SK-N-MC (cell line): ENCODE measurements at regions not wholly inside any gene's neighbourhood (a gene's known extent, or its start where the extent isn't known, plus 50 kb on each side); places are given as distances from the start of the nearest gene placed in this dataset.
A peak's percentile ranks its signal among the peaks of the same experiment; 100 is the strongest.

Experiments
- DNase-seq: peaks from one replicate; pipeline ENCODE4 v3.0.0-alpha.2; 2011; ENCODE audit warnings: low read depth, low spot score
- H3K27ac ChIP-seq: fragments of 200-600 bp; sonication (generic); 2 replicates; pipeline ENCODE4 v1.5.1; 2016; ENCODE audit warnings: mixed run types
- H3K36me3 ChIP-seq: fragments of 200-600 bp; sonication (generic); 2 replicates; pipeline ENCODE4 v1.6.1; 2017; ENCODE audit warnings: antibody characterized with exemption, low read length, mixed read lengths; ENCODE audit not compliant: insufficient read depth
- H3K4me3 ChIP-seq: fragments of 200-600 bp; sonication (generic); 2 replicates; pipeline ENCODE4 v1.5.1; 2016
- H3K9ac ChIP-seq: fragments of 200-600 bp; sonication (generic); 2 replicates; pipeline ENCODE4 v1.8.0; 2017; ENCODE audit warnings: mixed run types, mixed read lengths; ENCODE audit not compliant: insufficient read length
- H3K9me3 ChIP-seq: fragments of 200-600 bp; sonication (generic); 2 replicates; pipeline ENCODE4 v1.6.1; 2017; ENCODE audit warnings: low read depth, mild to moderate bottlenecking, antibody characterized with exemption, low read length, moderate library complexity, mixed read lengths
- EZH2 ChIP-seq: fragments of 200-600 bp; sonication (generic); IDR thresholded peaks from one replicate; pipeline ENCODE4 v1.6.1; 2017; ENCODE audit warnings: antibody characterized with exemption
- FOXP2 ChIP-seq: optimal IDR thresholded peaks from 2 replicates; pipeline ENCODE3; 2011; ENCODE audit warnings: mild to moderate bottlenecking, moderate library complexity; ENCODE audit not compliant: insufficient read depth; ENCODE audit errors: extremely low read length, control extremely low read depth
- POLR2AphosphoS5 ChIP-seq: IDR thresholded peaks from 2 replicates; pipeline ENCODE4 v1.6.1; 2012; ENCODE audit warnings: mild to moderate bottlenecking, low read depth, low read length, borderline replicate concordance

- no peak for TF ChIP-seq POLR2AphosphoS5
- no peak for TF ChIP-seq EZH2
- TF ChIP-seq FOXP2: no peak
- no peak for DNase-seq
- H3K27ac ChIP-seq: no peak overlapping the region
Measured at GRCh38 chr6:67766057-67766456, 869.0 kb upstream of the ADGRB3 start.

DNA sequence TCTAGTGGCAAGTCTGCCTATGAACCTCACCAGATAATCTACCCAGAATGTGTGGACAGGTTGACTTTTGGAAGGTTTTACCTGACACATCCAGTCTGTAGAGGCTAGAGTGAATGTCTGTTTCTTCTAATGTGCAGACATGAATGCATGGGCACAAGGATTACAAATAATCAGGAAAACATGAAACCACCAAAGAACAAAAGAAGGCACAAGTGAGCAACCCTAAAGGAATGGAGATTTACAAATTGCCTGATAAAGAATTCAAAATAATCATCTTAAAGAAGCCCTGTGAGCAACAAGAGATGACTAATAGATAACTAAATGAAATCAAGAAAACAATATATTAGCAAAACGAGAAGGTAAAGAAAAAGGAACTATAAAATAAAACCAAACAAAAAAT is 876.1 kb upstream of the ADGRB3 start:
- TF ChIP-seq FOXP2: no peak
- TF ChIP-seq EZH2: no peak
- no peak for TF ChIP-seq POLR2AphosphoS5
- H3K9ac ChIP-seq: no peak overlapping the region
- H3K4me3 ChIP-seq: no peak overlapping the region
- no peak for DNase-seq
- H3K9me3 ChIP-seq: no peaks in the 10 kb centered on the region
- no peak overlapping the region for H3K27ac ChIP-seq
- H3K36me3 ChIP-seq: no peaks in the 10 kb centered on the region

More at GRCh38 chr6:67766057-67766456, 869.0 kb upstream of the ADGRB3 start:
- Histone ChIP-seq H3K9ac (no peak overlapping the region), H3K9me3 (no peaks in the 10 kb centered on the region), H3K4me3 (no peak overlapping the region), H3K36me3 (no peaks in the 10 kb centered on the region)

GRCh38 chr6:67757465-67758033 is 877.5 kb upstream of the ADGRB3 start:
- Histone ChIP-seq H3K9ac (no peak overlapping the region), H3K36me3 (no peaks in the 10 kb centered on the region), H3K4me3 (no peak overlapping the region), H3K9me3 (no peaks in the 10 kb centered on the region), H3K27ac (no peak overlapping the region)
- no peak for TF ChIP-seq FOXP2
- no peak for TF ChIP-seq POLR2AphosphoS5
- TF ChIP-seq EZH2: no peak
- DNase-seq: no peak

DNA sequence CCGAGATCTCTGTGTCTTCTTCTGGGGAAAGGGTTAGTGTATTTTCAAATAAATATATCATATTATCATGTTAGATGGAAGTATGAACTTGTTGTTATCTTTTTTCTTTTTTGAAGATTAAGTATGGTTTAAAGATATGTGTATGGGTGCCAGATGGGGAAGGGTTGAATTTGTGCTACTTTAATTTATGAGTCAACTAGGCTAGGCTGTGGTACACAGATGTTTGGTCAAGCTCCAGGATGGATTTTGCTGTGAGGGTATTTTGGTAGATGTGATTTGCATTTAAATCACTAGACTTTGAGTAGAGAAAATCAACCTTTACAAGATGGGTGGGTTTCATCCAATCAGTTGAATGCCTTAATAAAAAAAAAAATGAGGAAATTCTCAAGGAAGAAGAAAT is 886.6 kb upstream of the ADGRB3 start:
- H3K27ac ChIP-seq: 0 out of 2 replicates have a peak overlapping the region, but pooled peaks have one; percentile 28
- no peaks in the 10 kb centered on the region for H3K36me3 ChIP-seq
- TF ChIP-seq POLR2AphosphoS5 (no peak), EZH2 (no peak), FOXP2 (no peak)
- no peak for DNase-seq
- no peak overlapping the region for H3K9ac ChIP-seq
- H3K9me3 ChIP-seq: no peaks in the 10 kb centered on the region
- H3K4me3 ChIP-seq: no peak overlapping the region; the same call in 1 of the 2 replicates

- Histone ChIP-seq H3K9ac (no peak overlapping the region), H3K4me3 (no peak overlapping the region), H3K36me3 (no peaks in the 10 kb centered on the region), H3K9me3 (no peaks in the 10 kb centered on the region), H3K27ac (no peak overlapping the region)
- no peak for DNase-seq
- TF ChIP-seq EZH2 (no peak), POLR2AphosphoS5 (no peak), FOXP2 (no peak)
Measured at GRCh38 chr6:67736816-67737215, 898.3 kb upstream of the ADGRB3 start.

DNA sequence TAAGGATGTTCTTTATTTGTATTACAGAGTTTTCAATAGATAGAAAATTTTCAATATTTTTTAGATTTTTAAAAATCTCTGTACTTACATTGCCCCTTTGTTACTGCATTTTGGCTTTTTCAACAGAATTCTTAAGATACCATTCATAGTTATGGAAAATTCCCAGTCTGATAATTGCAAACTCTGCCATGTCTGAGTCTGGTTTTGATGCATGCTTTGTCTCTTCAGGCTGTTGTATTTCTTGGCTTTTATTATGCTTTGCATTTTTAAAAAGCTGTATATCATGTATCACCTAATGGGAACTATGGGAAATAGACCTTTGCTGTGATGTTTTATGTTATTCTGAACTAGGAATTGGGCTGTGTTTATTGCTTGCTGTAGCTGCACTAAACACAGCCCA is 898.9 kb upstream of the ADGRB3 start:
- no peak overlapping the region for H3K9ac ChIP-seq
- TF ChIP-seq EZH2 (no peak), POLR2AphosphoS5 (no peak), FOXP2 (no peak)
- DNase-seq: no peak

DNA sequence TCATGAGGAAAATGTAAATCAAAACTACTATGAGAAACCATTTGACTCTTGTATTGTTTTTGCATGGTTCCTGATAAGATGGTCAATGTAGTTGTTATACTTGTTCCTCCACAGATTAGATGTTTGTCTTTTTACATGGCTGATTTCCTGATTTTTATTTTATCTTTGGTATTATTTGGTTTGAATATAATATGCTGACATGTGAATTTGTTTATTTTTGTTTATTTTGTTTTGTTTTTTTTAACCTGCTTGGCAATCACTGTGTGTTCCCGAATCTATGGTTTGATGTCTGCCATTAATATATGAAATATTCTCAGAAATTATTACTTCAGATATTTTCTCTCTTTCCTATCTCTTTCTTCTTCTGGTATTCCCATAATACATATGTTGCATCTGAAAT is 899.5 kb upstream of the ADGRB3 start:
- DNase-seq: no peak
- no peak for TF ChIP-seq POLR2AphosphoS5
- no peak for TF ChIP-seq EZH2
- TF ChIP-seq FOXP2: no peak
- Histone ChIP-seq H3K9me3 (no peaks in the 10 kb centered on the region), H3K4me3 (no peak overlapping the region), H3K36me3 (no peaks in the 10 kb centered on the region), H3K27ac (no peak overlapping the region), H3K9ac (no peak overlapping the region)

More for the DNA sequence above, 898.9 kb upstream of the ADGRB3 start:
- Histone ChIP-seq H3K9me3 (no peaks in the 10 kb centered on the region), H3K4me3 (no peak overlapping the region), H3K27ac (no peak overlapping the region), H3K36me3 (no peaks in the 10 kb centered on the region)

GRCh38 chr6:67722861-67723261 is 912.2 kb upstream of the ADGRB3 start:
- TF ChIP-seq EZH2 (no peak), POLR2AphosphoS5 (no peak), FOXP2 (no peak)
- H3K27ac ChIP-seq: no peak overlapping the region
- H3K9ac ChIP-seq: no peak overlapping the region
- no peak overlapping the region for H3K4me3 ChIP-seq
- H3K9me3 ChIP-seq: peaks cover 3% of the 10 kb centered on the region; the same call in 1 of the 2 replicates
- no peaks in the 10 kb centered on the region for H3K36me3 ChIP-seq
- DNase-seq: no peak

DNA sequence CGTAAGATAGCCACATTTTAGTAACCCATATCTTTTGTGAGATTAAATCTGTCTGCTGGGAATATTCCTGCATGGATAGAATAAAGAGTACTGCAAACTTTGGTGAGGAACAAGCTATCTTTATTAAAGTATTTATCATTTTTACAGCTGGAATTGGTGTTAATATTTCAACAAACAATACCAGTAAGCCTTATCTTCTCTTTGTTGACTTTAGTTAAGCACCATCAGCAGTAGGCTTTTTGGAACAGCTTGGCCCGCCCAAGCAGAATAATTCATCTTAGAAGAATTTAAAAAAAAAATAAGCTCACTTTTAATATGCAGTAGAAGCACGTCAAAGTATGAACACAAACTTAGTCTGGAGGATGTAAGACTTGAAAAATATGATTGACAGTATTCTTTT is 917.8 kb upstream of the ADGRB3 start:
- Histone ChIP-seq H3K4me3 (no peak overlapping the region), H3K9me3 (no peaks in the 10 kb centered on the region), H3K27ac (no peak overlapping the region), H3K36me3 (no peaks in the 10 kb centered on the region), H3K9ac (no peak overlapping the region)
- no peak for DNase-seq
- TF ChIP-seq POLR2AphosphoS5 (no peak), FOXP2 (no peak), EZH2 (no peak)
